Posterior vena cava (tissue), 2 donors: ENCODE measurements at regions not wholly inside any gene's neighbourhood (a gene's known extent, or its start where the extent isn't known, plus 50 kb on each side); places are given as distances from the start of the nearest gene placed in this dataset.
A peak's percentile ranks its signal among the peaks of the same experiment; 100 is the strongest.

Experiments
- DNase-seq: peaks from one replicate; pipeline ENCODE4 v3.0.0-alpha.2; 2020; ENCODE audit warnings: low spot score
- intact Hi-C, 2 donors: fragments of 100-400 bp; cut with DNase I; formaldehyde crosslinking; loops; one replicate each; pipeline versions ENCODE4 v1.14.1 to v1.14.2; 2022 to 2023
- donor health status: DM: yes; HTN: yes; CAD: no.
- donor health status: DM: yes; HTN: yes; CAD: no.

- intact Hi-C loops = no loop called here
- DNase-seq = no peak
Observed at GRCh38 chr1:229981736-229982135, 85.3 kb upstream of the GALNT2 start.

GRCh38 chr1:229984310-229984991 lies 82.6 kb upstream of the GALNT2 start:
- intact Hi-C loops = no loop called here
- DNase-seq = no peak

GRCh38 chr1:229984992-229985612 lies 81.9 kb upstream of the GALNT2 start:
- intact Hi-C loops = no loop called here
- no peak for DNase-seq

GRCh38 chr1:229985613-229986010 lies 81.4 kb upstream of the GALNT2 start:
- no peak for DNase-seq
- intact Hi-C loops = no loop called here

- no peak for DNase-seq
- intact Hi-C loops = no loop called here
Observed at GRCh38 chr1:229986737-229987337, 80.2 kb upstream of the GALNT2 start.

GRCh38 chr1:229987953-229988352 lies 79.1 kb upstream of the GALNT2 start:
- intact Hi-C loops = no loop called here
- DNase-seq = no peak

- intact Hi-C loops = no loop called here
- DNase-seq = no peak
Observed at GRCh38 chr1:229988534-229988933, 78.5 kb upstream of the GALNT2 start.

GRCh38 chr1:229989591-229990248 lies 77.3 kb upstream of the GALNT2 start:
- intact Hi-C loops = no loop called here

GRCh38 chr1:229990326-229990725 lies 76.7 kb upstream of the GALNT2 start:
- no peak for DNase-seq
- intact Hi-C loops = no loop called here

More at GRCh38 chr1:229989591-229990248, 77.3 kb upstream of the GALNT2 start:
- no peak for DNase-seq

- DNase-seq = no peak
- intact Hi-C loops = no loop called here
Observed at GRCh38 chr1:229991104-229991513, 75.9 kb upstream of the GALNT2 start.

- intact Hi-C loops = no loop called here
- no peak for DNase-seq
Observed at GRCh38 chr1:229991724-229992333, 75.2 kb upstream of the GALNT2 start.

- intact Hi-C loops = no loop called here
- DNase-seq = no peak
Observed at GRCh38 chr1:229993060-229993459, 74.0 kb upstream of the GALNT2 start.

GRCh38 chr1:229993894-229994293 lies 73.1 kb upstream of the GALNT2 start:
- intact Hi-C loops = no loop called here

GRCh38 chr1:229999004-229999670 lies 67.9 kb upstream of the GALNT2 start:
- DNase-seq = no peak
- intact Hi-C loops = loop anchor here in 1 of 2 donors (5.0 kb wide), 1 partner anchor 878 kb away; no protein-coding TSS in a partner anchor

More at GRCh38 chr1:229993894-229994293, 73.1 kb upstream of the GALNT2 start:
- no peak for DNase-seq

GRCh38 chr1:230000493-230001184 lies 66.4 kb upstream of the GALNT2 start:
- no peak for DNase-seq
- intact Hi-C loops = no loop called here

- intact Hi-C loops = no loop called here
- peak; percentile 85 for DNase-seq
Observed at GRCh38 chr1:230002164-230002803, 64.8 kb upstream of the GALNT2 start.

- intact Hi-C loops = no loop called here
- no peak for DNase-seq
Observed at GRCh38 chr1:230003409-230003808, 63.6 kb upstream of the GALNT2 start.

GRCh38 chr1:230005040-230005439 lies 62.0 kb upstream of the GALNT2 start:
- DNase-seq = no peak
- intact Hi-C loops = no loop called here
